Mesothelial cell of epicardium (in vitro differentiated cells): ENCODE measurements at regions not wholly inside any gene's neighbourhood (a gene's known extent, or its start where the extent isn't known, plus 50 kb on each side); places are given as distances from the start of the nearest gene placed in this dataset.

ENCODE experiments used
- DNase-seq, 2 experiments: peaks; one replicate each; pipeline ENCODE4 v3.0.0; 2021; ENCODE audit warnings: low spot score in 2 of 2; ENCODE audit not compliant: unreplicated experiment in 2 of 2
- H3K27ac Mint-ChIP-seq: 2 replicates; pipeline ENCODE4 v1.8.0; 2021; ENCODE audit warnings: mixed read lengths
- H3K27me3 Mint-ChIP-seq: 2 replicates; pipeline ENCODE4 v1.8.0; 2021; ENCODE audit warnings: low read depth, mixed read lengths
- H3K36me3 Mint-ChIP-seq: 2 replicates; pipeline ENCODE4 v1.8.0; 2021; ENCODE audit warnings: mixed read lengths
- H3K4me1 Mint-ChIP-seq: 2 replicates; pipeline ENCODE4 v1.8.0; 2021; ENCODE audit warnings: mixed read lengths
- H3K4me3 Mint-ChIP-seq: 2 replicates; pipeline ENCODE4 v1.8.0; 2021; ENCODE audit warnings: mild to moderate bottlenecking, moderate library complexity, mixed read lengths
- H3K9me3 Mint-ChIP-seq: 2 replicates; pipeline ENCODE4 v1.8.0; 2021; ENCODE audit warnings: mixed read lengths
- TF ChIP-seq, protein P1 (sequence below): fragments of 200-600 bp; sonication (generic); IDR thresholded peaks from one replicate; pipeline ENCODE4 v1.5.0; 2021; ENCODE audit warnings: antibody characterized with exemption; ENCODE audit not compliant: unreplicated experiment

- H3K9me3 Mint-ChIP-seq = peaks cover 11% of the 10 kb centered on the region
- TF ChIP-seq, protein P1, sequence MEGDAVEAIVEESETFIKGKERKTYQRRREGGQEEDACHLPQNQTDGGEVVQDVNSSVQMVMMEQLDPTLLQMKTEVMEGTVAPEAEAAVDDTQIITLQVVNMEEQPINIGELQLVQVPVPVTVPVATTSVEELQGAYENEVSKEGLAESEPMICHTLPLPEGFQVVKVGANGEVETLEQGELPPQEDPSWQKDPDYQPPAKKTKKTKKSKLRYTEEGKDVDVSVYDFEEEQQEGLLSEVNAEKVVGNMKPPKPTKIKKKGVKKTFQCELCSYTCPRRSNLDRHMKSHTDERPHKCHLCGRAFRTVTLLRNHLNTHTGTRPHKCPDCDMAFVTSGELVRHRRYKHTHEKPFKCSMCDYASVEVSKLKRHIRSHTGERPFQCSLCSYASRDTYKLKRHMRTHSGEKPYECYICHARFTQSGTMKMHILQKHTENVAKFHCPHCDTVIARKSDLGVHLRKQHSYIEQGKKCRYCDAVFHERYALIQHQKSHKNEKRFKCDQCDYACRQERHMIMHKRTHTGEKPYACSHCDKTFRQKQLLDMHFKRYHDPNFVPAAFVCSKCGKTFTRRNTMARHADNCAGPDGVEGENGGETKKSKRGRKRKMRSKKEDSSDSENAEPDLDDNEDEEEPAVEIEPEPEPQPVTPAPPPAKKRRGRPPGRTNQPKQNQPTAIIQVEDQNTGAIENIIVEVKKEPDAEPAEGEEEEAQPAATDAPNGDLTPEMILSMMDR = no peak
- no peak overlapping the region for H3K27ac Mint-ChIP-seq
- H3K4me1 Mint-ChIP-seq = peaks cover 3% of the 10 kb centered on the region
- no peaks in the 10 kb centered on the region for H3K36me3 Mint-ChIP-seq
- H3K27me3 Mint-ChIP-seq = peaks cover 7% of the 10 kb centered on the region
- no peak overlapping the region for H3K4me3 Mint-ChIP-seq
- no peak for DNase-seq
Measured at GRCh38 chr14:97262336-97262735, 465.2 kb downstream of the VRK1 start.

DNA sequence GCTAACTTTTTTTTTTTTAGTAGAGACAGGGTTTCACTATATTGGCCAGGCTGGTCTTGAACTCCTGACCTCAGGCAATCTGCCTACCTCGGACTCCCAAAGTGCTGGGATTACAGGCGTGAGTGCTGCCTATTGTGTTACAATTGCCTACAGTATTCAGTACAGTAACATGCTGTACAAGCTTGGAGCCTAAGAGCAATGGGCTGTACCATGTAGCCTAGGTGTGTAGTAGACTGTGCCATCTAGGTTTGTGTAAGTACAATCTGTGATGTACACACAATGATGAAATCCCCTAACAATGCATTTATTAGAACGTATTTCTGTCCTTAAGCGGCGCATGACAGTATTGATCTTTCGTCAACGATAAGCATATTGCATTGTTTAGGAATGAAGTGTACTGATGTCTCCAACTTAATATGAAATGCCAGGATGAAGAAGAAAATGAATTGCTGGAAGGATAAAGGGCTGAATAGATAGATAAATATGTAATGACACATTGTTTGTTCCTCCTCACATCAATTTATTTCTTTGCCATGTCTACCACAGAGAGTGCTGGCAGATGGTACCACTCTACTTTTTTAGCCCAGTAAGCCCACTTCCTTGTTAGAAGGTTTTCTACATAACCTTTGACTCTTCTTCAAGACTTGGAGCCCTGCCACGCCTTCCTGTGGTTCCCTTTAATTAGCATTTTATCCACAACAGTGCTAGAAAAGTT, 467.5 kb downstream of the VRK1 start:
- DNase-seq = no peak
- TF ChIP-seq, protein P1 = no peak
- Mint-ChIP-seq H3K27ac (no peak overlapping the region), H3K27me3 (no peaks in the 10 kb centered on the region), H3K4me1 (peaks cover 3% of the 10 kb centered on the region), H3K4me3 (no peak overlapping the region), H3K9me3 (peaks cover 11% of the 10 kb centered on the region), H3K36me3 (no peaks in the 10 kb centered on the region)

DNA sequence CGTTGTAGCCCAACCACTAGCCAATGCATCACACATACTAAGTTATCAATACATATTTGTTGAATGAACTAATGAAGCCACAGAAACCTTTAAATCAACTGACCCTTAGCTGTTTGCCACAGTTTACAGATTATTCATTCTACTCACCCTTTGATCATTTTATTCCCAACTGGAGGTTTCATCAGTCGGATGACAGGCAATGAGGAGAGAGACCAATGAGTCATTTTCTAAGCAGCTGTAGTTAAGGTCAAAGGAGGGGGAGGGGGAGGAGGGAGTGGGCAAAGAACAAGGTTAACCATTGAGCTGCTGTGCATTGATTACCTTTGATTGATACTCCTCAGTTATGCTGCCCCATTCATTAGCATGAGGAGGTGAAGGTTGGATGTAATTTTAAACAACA, 469.5 kb downstream of the VRK1 start:
- Mint-ChIP-seq H3K27ac (no peak overlapping the region), H3K9me3 (peaks cover 11% of the 10 kb centered on the region), H3K27me3 (no peaks in the 10 kb centered on the region), H3K4me1 (peaks cover 3% of the 10 kb centered on the region), H3K36me3 (no peaks in the 10 kb centered on the region), H3K4me3 (no peak overlapping the region)
- TF ChIP-seq, protein P1 = no peak
- DNase-seq = no peak

DNA sequence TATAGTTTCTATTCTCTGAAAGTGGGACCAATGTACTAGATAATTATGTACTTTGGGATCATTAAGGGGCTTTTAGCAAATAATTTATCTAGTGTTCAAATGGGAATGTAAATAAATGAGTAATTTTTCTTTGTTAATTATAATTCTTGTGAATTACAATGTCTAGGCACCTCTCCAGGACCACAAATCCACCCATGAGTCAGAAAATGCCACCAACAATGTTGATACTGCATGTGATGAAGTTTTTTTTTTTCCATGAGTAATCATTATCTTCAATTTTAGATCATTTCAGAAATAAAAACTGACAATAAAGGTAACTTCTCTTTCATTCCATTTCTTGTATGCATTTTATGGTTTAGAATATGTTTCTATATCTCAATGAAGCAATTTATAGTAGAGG, 470.3 kb downstream of the VRK1 start:
- Mint-ChIP-seq H3K27me3 (no peaks in the 10 kb centered on the region), H3K9me3 (peaks cover 2% of the 10 kb centered on the region), H3K4me1 (peaks cover 3% of the 10 kb centered on the region), H3K4me3 (no peak overlapping the region), H3K36me3 (no peaks in the 10 kb centered on the region), H3K27ac (no peak overlapping the region)
- DNase-seq = no peak
- TF ChIP-seq, protein P1 = no peak

- TF ChIP-seq, protein P1 = no peak
- Mint-ChIP-seq H3K4me1 (peaks cover 3% of the 10 kb centered on the region), H3K27ac (no peak overlapping the region), H3K27me3 (no peaks in the 10 kb centered on the region), H3K4me3 (no peak overlapping the region), H3K9me3 (no peaks in the 10 kb centered on the region), H3K36me3 (no peaks in the 10 kb centered on the region)
- no peak for DNase-seq
Measured at GRCh38 chr14:97268097-97268496, 470.9 kb downstream of the VRK1 start.
